ENCODE measurements at regions not wholly inside any gene's neighbourhood (a gene's known extent, or its start where the extent isn't known, plus 50 kb on each side); places are given as distances from the start of the nearest gene placed in this dataset.

- Mint-ChIP-seq H3K9me3 (peaks cover 4 to 6% of the 10 kb centered on the region in 2 donors), H3K27ac (no peak overlapping the region), H3K4me1 (no peaks in the 10 kb centered on the region), H3K27me3 (ENCODE audit: low read depth in 2 of 2) (no peaks in the 10 kb centered on the region), H3K4me3 (no peak overlapping the region), H3K36me3 (no peaks in the 10 kb centered on the region)
- Histone ChIP-seq H3K27me3 (ENCODE audit: control insufficient read depth, insufficient read depth, low read length) (no peaks in the 10 kb centered on the region), H3K9me3 (ENCODE audit: control insufficient read depth, insufficient read depth, low read length) (no peaks in the 10 kb centered on the region), H3K36me3 (ENCODE audit: control insufficient read depth, insufficient read depth, low read length) (no peaks in the 10 kb centered on the region), H3K4me1 (ENCODE audit: control insufficient read depth, insufficient read depth, low read length) (no peaks in the 10 kb centered on the region), H3K4me3 (ENCODE audit: low read length) (no peak overlapping the region), H3K27ac (ENCODE audit: low read length) (no peak overlapping the region)
- WGBS (ENCODE audit: insufficient coverage): 71% methylated on average over 2 of the region's 2 CpGs
- ATAC-seq: no peak
- no peak for DNase-seq
- TF ChIP-seq CTCF (IDR thresholded peaks at IDR 0.05): no peak
- intact Hi-C loops (cut with micrococcal nuclease): no loop called here
Observed at GRCh38 chr18:61136711-61137251, 196.4 kb upstream of the CDH20 start.

GRCh38 chr18:61141691-61142090, 191.5 kb upstream of the CDH20 start:
- Histone ChIP-seq H3K27ac (ENCODE audit: low read length) (no peak overlapping the region), H3K4me1 (ENCODE audit: control insufficient read depth, insufficient read depth, low read length) (no peaks in the 10 kb centered on the region), H3K9me3 (ENCODE audit: control insufficient read depth, insufficient read depth, low read length) (no peaks in the 10 kb centered on the region), H3K27me3 (ENCODE audit: control insufficient read depth, insufficient read depth, low read length) (no peaks in the 10 kb centered on the region), H3K36me3 (ENCODE audit: control insufficient read depth, insufficient read depth, low read length) (no peaks in the 10 kb centered on the region), H3K4me3 (ENCODE audit: low read length) (no peak overlapping the region)
- no peaks in the 10 kb centered on the region for H3K36me3 Mint-ChIP-seq
- H3K27ac Mint-ChIP-seq: no peak overlapping the region
- H3K27me3 Mint-ChIP-seq (ENCODE audit: low read depth in 2 of 2): no peaks in the 10 kb centered on the region
- DNase-seq (no peak), ATAC-seq (no peak)
- intact Hi-C loops (cut with micrococcal nuclease): no loop called here
- TF ChIP-seq CTCF (IDR thresholded peaks at IDR 0.05): no peak
- H3K4me3 Mint-ChIP-seq: no peak overlapping the region
- H3K9me3 Mint-ChIP-seq: peaks cover 10 to 14% of the 10 kb centered on the region in 2 donors
- no peaks in the 10 kb centered on the region for H3K4me1 Mint-ChIP-seq
- WGBS (ENCODE audit: insufficient coverage): 88% methylated on average over 1 of the region's 1 CpG

GRCh38 chr18:61148322-61148721, 184.9 kb upstream of the CDH20 start:
- Mint-ChIP-seq H3K27me3 (ENCODE audit: low read depth in 2 of 2) (no peaks in the 10 kb centered on the region), H3K4me1 (no peaks in the 10 kb centered on the region), H3K9me3 (peaks cover 3 to 10% of the 10 kb centered on the region in 2 donors), H3K36me3 (no peaks in the 10 kb centered on the region), H3K27ac (no peak overlapping the region), H3K4me3 (no peak overlapping the region)
- DNase-seq (no peak), ATAC-seq (no peak)
- TF ChIP-seq CTCF (IDR thresholded peaks at IDR 0.05): no peak
- Histone ChIP-seq H3K9me3 (ENCODE audit: control insufficient read depth, insufficient read depth, low read length) (no peaks in the 10 kb centered on the region), H3K4me3 (ENCODE audit: low read length) (no peak overlapping the region), H3K27ac (ENCODE audit: low read length) (no peak overlapping the region), H3K4me1 (ENCODE audit: control insufficient read depth, insufficient read depth, low read length) (no peaks in the 10 kb centered on the region), H3K27me3 (ENCODE audit: control insufficient read depth, insufficient read depth, low read length) (no peaks in the 10 kb centered on the region), H3K36me3 (ENCODE audit: control insufficient read depth, insufficient read depth, low read length) (no peaks in the 10 kb centered on the region)
- intact Hi-C loops (cut with micrococcal nuclease): no loop called here

- H3K4me1 Mint-ChIP-seq: no peaks in the 10 kb centered on the region
- Histone ChIP-seq H3K9me3 (ENCODE audit: control insufficient read depth, insufficient read depth, low read length) (no peaks in the 10 kb centered on the region), H3K27me3 (ENCODE audit: control insufficient read depth, insufficient read depth, low read length) (no peaks in the 10 kb centered on the region), H3K4me3 (ENCODE audit: low read length) (no peak overlapping the region), H3K27ac (ENCODE audit: low read length) (no peak overlapping the region), H3K36me3 (ENCODE audit: control insufficient read depth, insufficient read depth, low read length) (no peaks in the 10 kb centered on the region), H3K4me1 (ENCODE audit: control insufficient read depth, insufficient read depth, low read length) (no peaks in the 10 kb centered on the region)
- intact Hi-C loops (cut with micrococcal nuclease): no loop called here
- H3K27ac Mint-ChIP-seq: no peak overlapping the region
- no peaks in the 10 kb centered on the region for H3K27me3 Mint-ChIP-seq (ENCODE audit: low read depth in 2 of 2)
- no peak overlapping the region for H3K4me3 Mint-ChIP-seq
- no peak for DNase-seq
- no peak for TF ChIP-seq CTCF (IDR thresholded peaks at IDR 0.05)
- no peaks in the 10 kb centered on the region for H3K36me3 Mint-ChIP-seq
- peaks cover 5 to 6% of the 10 kb centered on the region in 2 donors for H3K9me3 Mint-ChIP-seq
- WGBS (ENCODE audit: insufficient coverage): 98% methylated on average over 3 of the region's 5 CpGs
- ATAC-seq: no peak
Observed at GRCh38 chr18:61149786-61150185, 183.4 kb upstream of the CDH20 start.
